PC-9 (cell line): ENCODE measurements at regions not wholly inside any gene's neighbourhood (a gene's known extent, or its start where the extent isn't known, plus 50 kb on each side); places are given as distances from the start of the nearest gene placed in this dataset.

Experiments
- BruUV-seq: library from RNA; stranded (reverse); fragments of 400-500 nt; replicated peaks from 2 replicates; lab custom pipeline; 2021; lab: Mats Ljungman, UMichigan
- CTCF ChIA-PET: fragments of 300-600 bp; sonication (Branson Sonifier 250); formaldehyde crosslinking; loops from one replicate; lab custom pipeline; 2022; ENCODE audit warnings: antibody characterized with exemption; lab: Charles Lee
- POLR2A ChIA-PET: fragments of 300-600 bp; sonication (Branson Sonifier 250); formaldehyde crosslinking; loops from one replicate; lab custom pipeline; 2022; ENCODE audit warnings: antibody characterized with exemption; ENCODE audit not compliant: unreplicated experiment; lab: Charles Lee
- DNase-seq, 2 experiments: peaks; one replicate each; pipeline versions ENCODE4 v3.0.0 to v3.0.0-alpha.2; 2015 to 2022; ENCODE audit warnings: mixed read lengths in 1 of 2
- H2AFZ ChIP-seq: fragments of 200-600 bp; sonication (generic); 2 replicates; pipeline ENCODE4 v1.8.1; 2017; ENCODE audit warnings: antibody characterized with exemption
- H3F3A ChIP-seq: fragments of 200-600 bp; sonication (generic); 2 replicates; pipeline ENCODE4 v1.8.1; 2017; ENCODE audit warnings: antibody characterized with exemption, mild to moderate bottlenecking, low read depth; ENCODE audit not compliant: insufficient read depth
- H3K27ac ChIP-seq: fragments of 200-600 bp; sonication (generic); 2 replicates; pipeline ENCODE4 v1.6.1; 2016; ENCODE audit warnings: mixed run types
- H3K27me3 ChIP-seq: fragments of 200-600 bp; sonication (generic); 2 replicates; pipeline ENCODE4 v1.6.1; 2016; ENCODE audit warnings: low read depth, mixed run types; ENCODE audit not compliant: insufficient read depth
- H3K36me3 ChIP-seq: fragments of 200-600 bp; sonication (generic); 2 replicates; pipeline ENCODE4 v1.6.1; 2016; ENCODE audit warnings: low read depth, mixed run types
- H3K4me1 ChIP-seq: fragments of 200-600 bp; sonication (generic); replicated peaks from 2 replicates; pipeline ENCODE4 v1.6.1; 2016; ENCODE audit warnings: mixed run types; ENCODE audit not compliant: insufficient read depth
- H3K4me2 ChIP-seq: fragments of 200-600 bp; sonication (generic); 2 replicates; pipeline ENCODE4 v1.6.1; 2017; ENCODE audit warnings: mixed run types
- H3K4me3 ChIP-seq: fragments of 200-600 bp; sonication (generic); 2 replicates; pipeline ENCODE4 v1.6.1; 2016; ENCODE audit warnings: mixed run types
- H3K79me2 ChIP-seq: fragments of 200-600 bp; sonication (generic); 2 replicates; pipeline ENCODE4 v1.6.1; 2017; ENCODE audit warnings: low read depth, mixed run types
- H3K9me2 ChIP-seq: fragments of 200-600 bp; sonication (generic); 2 replicates; pipeline ENCODE4 v1.8.1; 2017; ENCODE audit warnings: mild to moderate bottlenecking; ENCODE audit not compliant: insufficient read depth
- H3K9me3 ChIP-seq: fragments of 200-600 bp; sonication (generic); 2 replicates; pipeline ENCODE4 v1.8.1; 2016; ENCODE audit warnings: low read depth; ENCODE audit not compliant: insufficient read depth
- H4K20me1 ChIP-seq: fragments of 200-600 bp; sonication (generic); 2 replicates; pipeline ENCODE4 v1.8.1; 2017; ENCODE audit not compliant: insufficient read depth
- CTCF ChIP-seq: fragments of 200-600 bp; sonication (generic); conservative IDR thresholded peaks from 2 replicates; pipeline ENCODE4 v1.6.1; 2017; ENCODE audit warnings: mixed run types, antibody characterized with exemption, mild to moderate bottlenecking, moderate library complexity
- EZH2 ChIP-seq: fragments of 200-600 bp; sonication (generic); IDR thresholded peaks from 2 replicates; pipeline ENCODE4 v1.8.0; 2017; ENCODE audit warnings: antibody characterized with exemption, low read depth
- intact Hi-C: fragments of 100-400 bp; cut with micrococcal nuclease; formaldehyde crosslinking; loops from one replicate; pipeline ENCODE4 v1.10.0; 2022; ENCODE audit not compliant: unreplicated experiment

DNA sequence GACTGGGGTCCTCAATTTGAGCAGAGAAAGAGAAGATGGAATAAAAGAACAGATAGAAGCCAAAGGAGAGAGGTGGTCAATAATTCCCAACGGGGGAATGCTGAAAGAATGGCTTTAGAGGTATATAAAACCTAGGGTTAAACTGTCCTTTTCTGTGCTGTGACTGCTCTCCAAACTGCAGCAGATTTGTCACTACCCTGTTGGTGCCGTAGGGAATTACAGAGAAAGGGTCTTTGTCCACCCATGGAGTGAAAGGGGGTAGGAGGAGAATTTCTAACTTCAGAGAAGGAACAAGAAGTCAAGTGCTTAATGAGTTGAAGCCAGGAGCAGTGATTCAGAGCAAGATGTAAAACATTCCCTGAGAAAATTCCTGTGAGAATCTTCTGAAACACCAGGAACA is 486.5 kb downstream of the NUP35 start:
- no peaks in the 10 kb centered on the region for H3K79me2 ChIP-seq
- no peak for DNase-seq
- no peak for TF ChIP-seq EZH2
- 0 out of 2 replicates have a peak, but pooled peaks have one; percentile 19 for TF ChIP-seq CTCF
- H3F3A ChIP-seq, result no peaks in the 10 kb centered on the region
- H3K36me3 ChIP-seq, result no peaks in the 10 kb centered on the region
- H3K4me3 ChIP-seq, result no peak overlapping the region
- intact Hi-C loops, result no loop called here
- no peaks in the 10 kb centered on the region for H4K20me1 ChIP-seq
- no peak overlapping the region for H3K4me2 ChIP-seq
- H3K27ac ChIP-seq, result no peak overlapping the region
- ChIA-PET CTCF (no interaction called here), POLR2A (no interaction called here)
- no TSS peak for BruUV-seq
- H3K4me1 ChIP-seq, result no peaks in the 10 kb centered on the region
- no peaks in the 10 kb centered on the region for H3K9me3 ChIP-seq
- no peaks in the 10 kb centered on the region for H3K27me3 ChIP-seq
- no peaks in the 10 kb centered on the region for H3K9me2 ChIP-seq
- H2AFZ ChIP-seq, result peak overlapping the region; percentile 39; the same call in 1 of the 2 replicates

GRCh38 chr2:183614799-183615435 is 490.7 kb downstream of the NUP35 start:
- H3K4me3 ChIP-seq, result no peak overlapping the region
- no peak overlapping the region for H2AFZ ChIP-seq
- H3K4me2 ChIP-seq, result no peak overlapping the region
- no peaks in the 10 kb centered on the region for H3K79me2 ChIP-seq
- no TSS peak for BruUV-seq
- H4K20me1 ChIP-seq, result no peaks in the 10 kb centered on the region
- TF ChIP-seq EZH2 (no peak), CTCF (no peak)
- intact Hi-C loops, result no loop called here
- ChIA-PET CTCF (no interaction called here), POLR2A (no interaction called here)
- no peaks in the 10 kb centered on the region for H3K4me1 ChIP-seq
- DNase-seq, result no peak
- no peaks in the 10 kb centered on the region for H3K27me3 ChIP-seq
- no peaks in the 10 kb centered on the region for H3K9me2 ChIP-seq
- no peak overlapping the region for H3K27ac ChIP-seq
- H3K9me3 ChIP-seq, result no peaks in the 10 kb centered on the region
- no peaks in the 10 kb centered on the region for H3F3A ChIP-seq
- no peaks in the 10 kb centered on the region for H3K36me3 ChIP-seq

- POLR2A ChIA-PET, result no interaction called here
- no peak for DNase-seq
- H3K9me3 ChIP-seq, result no peaks in the 10 kb centered on the region
- no peak for TF ChIP-seq CTCF
- TF ChIP-seq EZH2, result no peak
- intact Hi-C loops, result no loop called here
- H2AFZ ChIP-seq, result no peak overlapping the region
- no peak overlapping the region for H3K4me3 ChIP-seq
- no peaks in the 10 kb centered on the region for H4K20me1 ChIP-seq
- H3K4me1 ChIP-seq, result no peaks in the 10 kb centered on the region
- no peaks in the 10 kb centered on the region for H3K79me2 ChIP-seq
- no TSS peak for BruUV-seq
- no peak overlapping the region for H3K4me2 ChIP-seq
- H3K9me2 ChIP-seq, result no peaks in the 10 kb centered on the region
- CTCF ChIA-PET, result no interaction called here
- H3F3A ChIP-seq, result no peaks in the 10 kb centered on the region
- no peaks in the 10 kb centered on the region for H3K36me3 ChIP-seq
- no peak overlapping the region for H3K27ac ChIP-seq
- no peaks in the 10 kb centered on the region for H3K27me3 ChIP-seq
Observed at GRCh38 chr2:183623227-183623626, 499.0 kb downstream of the NUP35 start.
